GM19240 (cell line): ENCODE measurements at regions not wholly inside any gene's neighbourhood (a gene's known extent, or its start where the extent isn't known, plus 50 kb on each side); places are given as distances from the start of the nearest gene placed in this dataset.
"Not testable (repeated sequence)": the region's sequence is repeated elsewhere in the genome, so short reads cannot be mapped to it uniquely, and the experiment has no call there.

Experiments
- DNase-seq: peaks from one replicate; pipeline ENCODE4 v3.0.0; 2011; ENCODE audit warnings: low spot score; ENCODE audit not compliant: insufficient read length

GRCh38 chr4:189147005-189147929, 793.4 kb upstream of the FRG1 start:
- DNase-seq, result no peak

DNA sequence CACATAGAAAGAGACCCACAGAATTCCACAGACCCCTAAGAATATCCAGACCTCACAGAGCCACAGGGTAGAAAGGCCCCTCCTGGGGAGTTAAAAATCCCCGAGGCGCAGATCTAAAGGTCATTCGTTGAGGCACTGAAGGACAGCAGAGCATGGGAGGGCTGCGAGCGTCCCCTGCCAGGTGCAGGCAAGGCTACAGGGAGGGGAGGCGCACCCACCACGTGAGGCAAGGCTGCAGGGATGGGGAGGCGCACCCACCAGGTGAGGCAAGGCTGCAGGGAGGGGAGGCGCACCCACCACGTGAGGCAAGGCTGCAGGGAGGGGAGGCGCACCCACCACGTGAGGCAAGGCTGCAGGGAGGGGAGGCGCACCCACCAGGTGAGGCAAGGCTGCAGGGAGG, 785.6 kb upstream of the FRG1 start:
- not testable (repeated sequence) for DNase-seq

GRCh38 chr4:189162073-189162789, 778.4 kb upstream of the FRG1 start:
- no peak for DNase-seq

- no peak for DNase-seq
These were observed 777.8 kb upstream of the FRG1 start for GRCh38 chr4:189162888-189163287.

- DNase-seq, result no peak
These were observed 764.7 kb upstream of the FRG1 start for GRCh38 chr4:189176002-189176401.

DNA sequence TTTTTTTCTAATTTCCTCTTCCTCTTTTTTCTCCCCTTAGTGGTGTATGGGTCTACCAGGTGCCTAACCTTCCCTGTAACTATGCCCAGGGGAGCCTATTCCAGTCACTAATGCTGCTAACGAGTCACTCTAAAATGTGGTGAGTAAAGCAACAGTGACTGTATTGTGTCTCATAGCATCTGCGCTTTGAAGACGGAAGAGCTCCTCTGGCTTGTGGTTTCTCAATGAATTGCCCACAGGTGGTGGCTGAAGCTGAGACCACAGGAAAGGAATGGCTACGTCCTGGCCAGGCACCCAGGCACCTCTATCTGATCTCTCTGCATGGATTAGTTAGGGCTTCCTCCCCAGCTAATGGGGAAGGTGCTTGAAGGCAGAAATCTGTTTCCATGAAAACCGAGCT, 763.5 kb upstream of the FRG1 start:
- no peak for DNase-seq

- no peak for DNase-seq
These were observed 762.4 kb upstream of the FRG1 start for GRCh38 chr4:189178125-189178746.

DNA sequence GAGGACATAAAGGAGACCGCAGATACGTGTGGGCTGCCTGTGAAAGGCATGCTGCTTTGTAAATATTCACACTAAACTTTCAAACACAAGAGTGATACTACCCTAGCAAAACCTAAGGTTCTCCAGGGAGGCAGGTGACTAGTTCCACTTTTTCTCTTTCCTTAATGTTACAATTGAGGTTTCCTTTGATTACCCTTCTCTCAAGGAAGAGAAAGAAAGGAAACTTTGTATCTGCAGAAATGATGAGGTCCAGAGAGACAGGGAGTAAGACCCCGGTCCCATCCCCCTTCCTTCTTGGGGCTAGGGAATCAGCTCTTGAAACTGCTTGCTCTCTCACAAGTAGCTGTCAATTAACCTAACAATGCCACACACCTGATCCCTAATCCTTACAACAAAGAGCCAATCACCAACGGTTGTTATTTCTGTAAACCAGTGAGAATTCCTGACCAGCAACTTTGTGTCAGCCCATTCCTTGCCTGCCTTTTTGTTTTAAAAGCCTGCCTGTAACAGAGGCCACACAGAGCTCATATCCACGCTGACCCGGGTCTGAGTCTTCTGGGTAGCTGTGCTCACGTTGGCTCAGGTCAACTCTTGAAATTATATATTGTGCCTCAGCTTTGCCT, 754.8 kb upstream of the FRG1 start:
- no peak for DNase-seq

DNA sequence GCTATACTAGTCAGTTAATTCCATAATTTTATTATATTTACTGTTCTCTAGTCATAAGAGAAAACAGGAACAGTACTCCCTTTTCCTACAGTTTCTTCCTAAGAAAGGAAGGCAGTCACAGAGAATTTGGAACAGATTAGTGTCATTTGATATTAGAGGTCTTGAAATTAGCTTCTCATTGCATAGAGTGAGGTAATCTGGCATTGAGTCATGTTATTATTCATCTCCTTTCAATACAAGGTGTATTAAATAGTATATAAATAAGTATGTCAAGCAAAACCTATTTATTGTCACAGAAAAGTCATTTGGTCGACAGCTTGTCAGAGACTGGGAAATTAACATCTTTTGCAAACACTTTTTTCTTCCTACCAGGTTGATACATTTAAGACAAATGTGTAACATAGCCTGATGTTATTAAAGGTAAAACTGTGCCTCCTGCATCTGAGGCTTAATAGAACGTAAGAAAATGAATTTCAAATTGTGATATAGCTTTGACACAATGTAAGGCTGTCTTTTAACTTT, 753.1 kb upstream of the FRG1 start:
- DNase-seq, result no peak

- no peak for DNase-seq
These were observed 742.0 kb upstream of the FRG1 start for GRCh38 chr4:189198624-189199023.

GRCh38 chr4:189200353-189200752, 740.3 kb upstream of the FRG1 start:
- DNase-seq, result no peak

DNA sequence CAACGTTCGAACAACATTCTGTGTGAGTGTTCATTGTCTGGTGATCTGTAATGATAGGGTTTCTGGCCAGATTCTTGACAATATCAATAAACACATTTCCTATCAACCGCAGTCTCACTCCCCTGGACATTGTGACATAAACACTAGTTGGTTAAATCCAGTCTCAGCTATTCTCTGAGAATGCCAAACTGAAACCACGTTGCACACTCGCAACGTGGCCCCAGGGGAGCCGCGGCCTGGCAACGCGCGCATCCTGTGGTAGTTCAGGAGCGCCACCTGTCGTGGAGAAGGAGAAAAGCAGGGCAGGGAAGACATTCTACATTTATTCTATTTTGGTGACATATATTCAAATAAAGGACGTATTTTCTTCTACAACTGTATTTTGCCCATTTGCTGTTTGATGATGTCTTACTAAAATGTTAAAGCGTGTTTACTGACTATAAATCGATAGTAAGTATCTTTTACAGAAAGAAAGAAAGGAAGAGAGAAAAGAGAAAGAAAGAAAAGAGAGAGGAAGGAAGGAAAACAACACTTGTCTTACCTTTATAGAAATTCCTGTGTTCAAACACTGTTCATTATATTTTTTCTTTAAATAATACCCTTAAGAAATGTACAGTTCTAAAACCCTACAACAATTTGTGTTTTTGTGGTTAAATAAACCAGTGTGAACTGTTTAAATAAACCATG, 738.3 kb upstream of the FRG1 start:
- no peak for DNase-seq

DNA sequence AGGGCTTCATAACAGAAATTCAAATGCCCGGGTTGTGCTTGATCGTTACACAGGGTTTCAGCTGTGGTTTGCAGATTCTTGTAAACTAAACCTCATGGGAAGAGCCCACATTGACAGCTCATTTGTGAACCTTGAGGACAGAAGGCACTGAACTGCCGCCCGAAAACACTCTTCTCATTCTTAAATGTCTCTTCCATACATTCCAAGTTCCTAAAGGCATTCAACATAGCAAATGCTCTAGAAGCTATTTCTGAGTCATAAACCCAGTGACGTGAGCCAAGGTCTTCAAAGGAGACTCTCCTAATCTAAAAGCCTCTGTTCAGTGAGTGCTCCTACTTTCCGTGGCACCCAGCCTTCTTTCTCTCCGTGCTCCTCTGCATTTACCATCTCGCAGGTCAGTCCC, 737.8 kb upstream of the FRG1 start:
- no peak for DNase-seq

- no peak for DNase-seq
These were observed 736.1 kb upstream of the FRG1 start for GRCh38 chr4:189204616-189205015.

DNA sequence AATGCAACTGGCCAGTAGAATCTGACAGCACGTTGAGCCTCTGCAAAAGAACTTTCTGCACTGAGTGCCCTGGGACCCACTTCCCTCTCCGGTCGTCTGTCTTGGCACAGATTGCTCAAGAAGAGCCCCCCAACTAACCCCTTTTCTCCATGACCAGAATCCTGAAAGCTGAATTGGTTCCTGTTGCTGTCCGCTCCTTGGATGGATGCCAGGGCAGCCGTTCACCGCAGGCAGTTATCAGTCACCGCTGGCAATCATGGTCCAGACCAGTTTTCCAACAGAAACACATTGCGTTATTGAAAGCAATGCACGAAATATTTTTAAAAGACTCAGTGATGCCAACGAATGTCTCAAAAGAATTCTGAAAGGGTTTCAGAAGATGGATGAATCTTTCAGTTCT, 733.7 kb upstream of the FRG1 start:
- DNase-seq, result no peak

- DNase-seq, result no peak
These were observed 732.8 kb upstream of the FRG1 start for GRCh38 chr4:189207872-189208271.

GRCh38 chr4:189215574-189215973, 725.1 kb upstream of the FRG1 start:
- DNase-seq, result no peak

DNA sequence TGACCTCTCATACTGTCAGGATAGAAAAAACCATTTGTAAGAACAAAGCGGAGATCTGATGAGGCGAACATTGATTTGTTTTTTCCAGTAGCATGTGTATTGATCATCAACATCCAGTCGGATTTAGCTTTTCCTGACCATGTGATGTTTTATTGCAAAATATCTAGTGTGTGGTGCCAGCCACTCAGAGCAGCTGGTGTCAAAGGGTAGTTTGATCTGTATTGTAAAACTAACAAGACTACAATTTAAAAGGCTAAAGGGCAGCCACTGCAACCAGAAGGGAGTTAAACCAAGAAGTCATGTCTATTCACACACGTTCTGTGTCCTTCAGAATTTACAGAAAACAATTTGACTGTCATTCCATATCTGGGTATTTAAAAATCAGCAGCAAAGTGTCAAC, 719.0 kb upstream of the FRG1 start:
- no peak for DNase-seq

GRCh38 chr4:189228726-189229125, 711.9 kb upstream of the FRG1 start:
- no peak for DNase-seq

- DNase-seq, result no peak
These were observed 708.4 kb upstream of the FRG1 start for GRCh38 chr4:189232274-189232673.

DNA sequence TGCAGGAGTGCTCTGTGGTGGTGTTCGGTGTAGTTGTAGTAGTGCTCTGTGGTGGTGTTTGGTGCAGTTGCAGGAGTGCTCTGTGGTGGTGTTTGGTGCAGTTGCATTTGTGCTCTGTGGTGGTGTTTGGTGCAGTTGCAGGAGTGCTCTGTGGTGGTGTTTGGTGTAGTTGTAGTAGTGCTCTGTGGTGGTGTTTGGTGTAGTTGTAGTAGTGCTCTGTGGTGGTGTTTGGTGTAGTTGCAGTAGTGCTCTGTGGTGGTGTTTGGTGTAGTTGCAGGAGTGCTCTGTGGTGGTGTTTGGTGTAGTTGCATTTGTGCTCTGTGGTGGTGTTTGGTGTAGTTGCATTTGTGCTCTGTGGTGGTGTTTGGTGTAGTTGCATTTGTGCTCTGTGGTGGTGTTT, 706.9 kb upstream of the FRG1 start:
- not testable (repeated sequence) for DNase-seq
